HG03432 (cell line): ENCODE measurements at regions not wholly inside any gene's neighbourhood (a gene's known extent, or its start where the extent isn't known, plus 50 kb on each side); places are given as distances from the start of the nearest gene placed in this dataset.

Experiments used
- ATAC-seq: cut with Tn5 transposase; IDR thresholded peaks from one replicate; pipeline ENCODE4 v1.9.1; 2021; ENCODE audit warnings: mild to moderate bottlenecking, moderate library complexity; ENCODE audit not compliant: unreplicated experiment

DNA sequence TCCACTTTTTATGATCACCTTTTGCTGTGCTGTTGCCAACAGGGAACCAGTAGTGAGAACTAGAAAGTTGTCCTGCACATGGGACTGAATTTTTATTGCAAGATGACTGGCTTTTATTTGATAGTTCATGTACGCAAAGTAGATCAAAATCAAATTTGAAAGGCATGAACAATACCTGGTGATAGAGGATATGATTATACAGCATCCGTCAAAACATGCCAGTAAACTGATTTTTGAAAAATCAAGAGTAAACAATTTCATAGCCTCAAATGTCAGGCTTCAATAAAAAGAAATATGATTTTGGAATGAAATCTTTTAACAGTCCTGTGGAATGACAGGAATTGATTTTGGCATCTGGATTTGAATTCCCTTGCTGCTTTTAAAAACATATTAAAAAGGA, 219.6 kb upstream of the LRRN1 start:
- no peak for ATAC-seq

- no peak for ATAC-seq
Observed at GRCh38 chr3:3578718-3579117, 220.5 kb upstream of the LRRN1 start.

DNA sequence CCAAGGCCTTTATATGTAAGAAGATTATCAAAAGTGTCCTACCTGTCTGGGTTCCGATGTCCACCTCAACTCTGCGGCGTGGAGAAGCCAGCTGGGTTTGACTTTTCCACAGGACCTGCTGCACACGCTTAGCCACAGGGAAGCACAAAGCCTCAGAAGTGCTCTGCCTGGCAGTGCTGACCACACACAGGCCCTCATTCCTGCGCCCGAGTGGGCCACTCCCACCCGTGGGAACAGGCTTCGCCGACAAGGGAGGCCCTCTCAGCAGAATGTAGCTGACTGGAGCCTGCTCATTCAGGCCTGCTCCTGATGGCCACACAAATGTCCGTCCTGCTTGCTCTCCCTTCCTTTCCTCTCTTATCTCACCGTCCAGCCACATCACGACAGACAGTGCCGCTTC, 221.4 kb upstream of the LRRN1 start:
- ATAC-seq: no peak

- no peak for ATAC-seq
Observed at GRCh38 chr3:3573341-3573740, 225.9 kb upstream of the LRRN1 start.

- ATAC-seq: no peak
Observed at GRCh38 chr3:3560591-3561311, 238.5 kb upstream of the LRRN1 start.

DNA sequence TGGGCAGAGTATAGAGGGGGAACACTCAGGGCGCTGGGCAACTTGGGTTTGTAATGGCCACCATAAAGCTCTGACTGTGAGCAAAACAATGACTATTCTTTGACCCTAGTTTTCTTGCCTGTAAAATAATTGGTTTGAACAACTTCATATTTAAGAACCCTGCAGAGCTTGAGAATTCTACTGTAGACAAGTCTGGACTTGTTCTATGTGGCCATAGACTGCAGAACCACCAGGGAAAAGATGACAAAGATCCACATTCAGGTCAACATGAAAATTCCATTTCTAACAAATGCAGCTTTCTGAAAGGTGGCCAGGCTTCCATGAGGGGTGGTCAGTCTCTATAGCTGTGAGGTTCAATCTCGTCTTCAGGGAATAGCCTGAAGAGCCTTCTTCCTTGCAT, 239.4 kb upstream of the LRRN1 start:
- no peak for ATAC-seq

GRCh38 chr3:3556078-3556477, 243.2 kb upstream of the LRRN1 start:
- ATAC-seq: no peak

DNA sequence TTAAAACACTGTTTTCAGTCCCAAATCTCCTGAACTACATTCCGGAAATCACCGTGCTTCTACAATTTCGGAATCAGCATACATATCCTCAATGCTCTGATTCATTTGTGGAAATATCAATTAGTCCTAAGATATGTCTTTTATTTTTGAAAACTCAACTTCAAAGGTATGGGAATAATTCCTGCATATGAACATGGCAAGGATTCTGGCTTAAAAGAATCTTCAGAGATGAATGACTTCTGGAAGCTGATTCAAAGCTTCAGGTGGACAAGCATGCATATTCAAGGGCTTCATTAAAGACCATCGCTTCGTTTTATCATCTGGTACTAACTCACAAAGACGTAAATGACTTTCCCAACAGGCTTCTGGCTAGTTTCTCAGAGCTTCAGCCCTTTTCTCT, 246.0 kb upstream of the LRRN1 start:
- ATAC-seq: no peak

- no peak for ATAC-seq
Observed at GRCh38 chr3:3552761-3553160, 246.5 kb upstream of the LRRN1 start.

DNA sequence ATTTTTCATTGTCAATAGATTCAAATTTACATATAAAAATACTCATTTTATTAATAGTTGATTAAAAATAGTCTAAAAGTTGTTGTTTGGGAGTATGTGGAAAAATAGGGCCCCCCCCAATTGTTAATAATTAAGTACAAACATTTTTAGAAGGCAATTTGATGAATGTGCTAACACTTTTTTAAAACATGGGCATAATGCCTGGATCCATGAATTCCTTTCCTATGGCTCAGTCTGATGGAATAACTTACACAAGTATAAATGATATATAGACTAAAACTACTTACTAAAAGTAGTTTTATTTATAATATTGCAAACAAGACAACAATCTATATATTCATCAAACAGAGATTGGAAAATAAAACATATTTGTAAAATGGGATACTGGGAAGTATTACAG, 247.2 kb upstream of the LRRN1 start:
- ATAC-seq: no peak

- ATAC-seq: no peak
Observed at GRCh38 chr3:3545360-3545759, 253.9 kb upstream of the LRRN1 start.

DNA sequence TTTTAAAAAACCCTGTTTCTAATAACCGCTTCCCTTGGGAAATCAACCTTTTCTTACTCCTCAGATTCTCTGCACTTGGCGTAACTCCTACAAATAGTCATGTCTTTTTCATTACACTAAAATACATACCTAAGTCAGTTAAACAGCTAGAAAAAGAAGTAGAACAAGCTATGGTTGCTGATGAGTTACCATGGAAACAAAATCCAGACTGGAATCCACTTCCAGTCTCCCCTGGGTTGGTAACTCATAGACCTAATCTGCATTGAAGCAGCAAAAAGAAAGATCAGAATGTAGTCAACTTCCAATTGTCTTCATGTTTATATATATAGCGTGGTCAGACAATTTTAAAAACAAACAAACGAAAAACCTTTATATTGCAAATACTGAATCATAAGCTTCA, 260.8 kb upstream of the LRRN1 start:
- no peak for ATAC-seq

DNA sequence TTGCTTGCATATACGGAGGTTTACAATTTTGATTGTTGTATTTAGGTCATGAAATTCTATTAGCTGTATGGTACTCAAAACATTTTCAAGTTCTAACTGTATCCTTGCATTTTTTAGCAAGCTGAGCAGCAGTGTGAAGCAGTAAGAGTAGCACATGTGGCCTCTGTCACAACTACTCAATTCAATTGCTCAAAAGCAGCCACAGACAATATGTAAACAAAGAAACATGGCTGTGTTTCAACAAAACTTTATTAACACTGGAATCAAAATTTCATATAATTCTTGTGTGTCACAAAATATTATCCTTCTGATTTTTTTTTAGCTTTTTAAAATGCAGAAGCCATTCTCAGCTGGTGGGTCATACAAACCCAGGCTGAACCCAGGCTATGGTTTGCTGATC, 266.7 kb upstream of the LRRN1 start:
- ATAC-seq: no peak

DNA sequence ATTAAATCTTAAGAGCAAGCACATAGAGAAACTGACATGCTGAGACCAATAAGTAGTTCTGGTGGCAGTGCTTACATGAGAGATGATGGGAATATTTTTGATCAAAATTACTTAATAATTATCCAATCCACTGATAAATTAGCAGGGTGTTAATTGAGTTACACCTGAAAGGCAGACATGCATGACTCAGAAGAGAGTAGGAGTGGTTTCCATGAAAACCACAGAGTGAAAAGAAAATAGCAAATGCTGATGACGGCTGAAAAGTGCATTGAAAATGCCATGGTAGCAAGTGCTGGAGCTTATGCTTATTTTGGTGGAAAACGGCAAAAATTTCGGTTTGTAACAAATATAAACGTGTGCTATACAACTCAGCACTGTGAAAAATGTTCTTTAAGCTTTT, 267.8 kb upstream of the LRRN1 start:
- peak; percentile 51 for ATAC-seq

DNA sequence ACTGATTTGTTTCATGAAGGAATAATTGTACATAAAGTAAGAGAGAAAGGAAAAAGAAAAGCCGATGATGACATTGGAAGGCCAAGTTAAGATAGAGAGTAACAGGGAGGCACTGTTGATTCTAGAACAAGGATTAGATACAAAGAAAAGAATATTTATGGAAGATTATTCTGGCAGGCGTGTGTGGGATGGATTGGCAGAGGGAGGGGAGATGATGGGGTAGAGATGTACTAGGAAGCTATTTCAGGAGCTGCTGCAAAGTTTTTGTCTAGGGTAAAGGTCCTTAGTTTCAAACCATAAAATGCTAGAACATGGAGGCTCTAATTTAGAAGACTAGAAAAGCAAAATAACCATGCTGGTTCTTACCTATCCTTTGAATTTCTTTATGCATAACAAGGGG, 280.0 kb upstream of the LRRN1 start:
- ATAC-seq: no peak

DNA sequence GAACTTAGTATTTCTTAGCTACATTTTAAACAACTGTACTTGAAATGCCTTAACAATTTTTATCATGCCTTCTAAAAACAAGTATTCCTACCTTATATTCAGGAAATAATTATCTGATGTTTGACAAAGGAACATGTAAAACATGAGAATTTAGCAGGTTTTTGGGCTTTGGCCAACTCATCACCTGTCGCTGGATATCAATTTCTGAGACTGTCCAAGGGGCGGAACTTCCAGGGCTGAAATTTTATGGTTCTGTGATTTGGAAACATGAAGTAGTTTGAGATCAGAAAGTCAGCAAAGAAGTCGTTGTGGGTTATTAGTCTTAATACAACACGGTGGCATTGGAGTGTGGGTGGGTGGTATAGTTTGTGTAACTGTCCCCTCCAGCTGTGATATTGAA, 282.2 kb upstream of the LRRN1 start:
- ATAC-seq: no peak

GRCh38 chr3:3516384-3516783, 282.8 kb upstream of the LRRN1 start:
- ATAC-seq: no peak

DNA sequence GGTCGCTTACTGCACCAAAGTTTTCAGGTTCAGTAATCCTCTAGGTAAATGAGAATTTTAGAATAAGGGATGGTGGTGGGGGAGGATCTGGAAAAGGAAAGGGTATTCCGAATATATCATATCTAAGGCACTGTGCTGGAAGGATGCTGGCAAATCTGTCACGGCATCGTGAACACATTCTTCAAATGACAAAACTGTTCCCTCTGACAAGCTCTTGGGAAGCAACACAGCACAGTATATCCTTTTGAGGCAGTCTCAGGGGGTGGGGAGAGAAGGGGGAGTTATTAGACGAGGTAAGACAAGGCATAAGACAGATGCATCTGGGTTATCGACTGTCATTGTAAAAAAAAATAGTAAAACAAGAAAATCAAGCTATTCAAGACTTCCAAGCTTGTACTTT, 289.6 kb upstream of the LRRN1 start:
- no peak for ATAC-seq

DNA sequence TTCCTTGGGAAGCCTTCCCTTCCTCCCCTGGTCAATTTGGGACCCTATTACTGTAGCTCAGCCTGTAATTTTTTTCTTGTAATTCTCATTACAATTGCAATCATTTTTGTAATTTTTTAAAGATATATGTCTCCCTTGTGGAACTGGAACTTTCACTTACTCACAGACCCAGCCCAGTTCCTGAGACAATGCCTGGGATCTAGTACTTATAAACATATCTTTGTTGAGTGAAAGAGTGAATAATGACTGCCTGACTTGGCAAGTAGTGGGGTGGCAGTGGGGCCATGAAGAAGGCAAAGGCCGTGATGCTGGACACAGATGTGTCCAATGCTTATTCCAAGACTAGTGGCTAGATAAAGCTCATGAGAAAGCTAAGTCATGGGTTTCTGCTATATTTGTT, 294.5 kb upstream of the LRRN1 start:
- no peak for ATAC-seq

DNA sequence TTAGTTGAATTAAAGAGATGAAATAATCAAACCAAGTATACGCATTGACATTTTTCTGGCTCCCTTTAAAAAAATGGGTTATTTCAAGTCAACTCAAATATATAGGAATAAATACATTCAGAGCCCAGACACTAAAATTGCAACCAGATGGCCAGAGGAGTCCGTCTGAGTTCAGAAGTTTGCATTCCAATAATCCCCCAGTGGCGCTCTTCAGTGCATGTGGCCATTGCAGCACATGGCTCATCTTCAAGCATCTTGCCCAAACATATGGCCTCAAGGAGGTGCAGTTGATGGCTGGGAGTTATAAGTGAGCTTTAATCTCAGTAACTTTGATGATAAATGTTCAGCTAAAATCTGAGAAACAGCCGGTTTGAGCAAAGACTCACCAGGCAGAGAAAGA, 295.8 kb upstream of the LRRN1 start:
- no peak for ATAC-seq

DNA sequence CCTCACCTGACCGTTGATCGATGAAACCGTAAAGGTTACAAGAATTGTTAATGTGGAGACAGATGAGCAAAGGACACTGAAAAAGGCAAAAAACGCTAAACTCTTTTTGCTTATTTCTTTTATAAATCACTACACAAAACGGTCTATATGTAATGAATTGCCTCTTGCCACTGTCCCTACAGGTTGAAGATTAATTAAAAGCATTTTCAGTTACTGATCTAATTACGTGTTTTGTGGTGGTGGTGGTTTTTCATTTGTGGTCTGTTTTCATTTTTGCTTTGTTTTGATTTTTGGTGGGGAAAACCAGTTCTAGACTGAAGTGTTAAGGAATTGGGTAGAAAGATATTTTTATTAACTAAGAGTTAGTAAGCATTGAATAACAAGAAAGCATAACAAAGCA, 299.2 kb upstream of the LRRN1 start:
- ATAC-seq: no peak

GRCh38 chr3:3499012-3499562, 300.1 kb upstream of the LRRN1 start:
- no peak for ATAC-seq

DNA sequence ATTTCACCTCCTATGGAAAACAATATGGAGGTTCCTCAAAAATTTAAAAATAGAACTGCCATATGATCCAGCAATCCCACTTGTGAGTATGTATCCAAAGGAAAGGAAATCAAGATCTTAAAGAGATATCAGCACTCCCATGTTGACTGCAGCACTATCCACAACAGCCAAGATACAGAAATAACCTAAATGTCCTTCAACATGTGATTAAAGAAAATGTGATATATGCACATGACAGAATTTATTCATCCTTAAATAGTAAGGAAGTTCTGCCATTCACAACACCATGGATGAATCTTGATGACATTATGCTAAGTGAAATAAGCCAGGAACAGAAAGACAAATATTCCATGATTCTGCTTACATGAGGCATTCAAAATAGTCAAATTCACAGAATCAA, 303.6 kb upstream of the LRRN1 start:
- no peak for ATAC-seq
